Neuronal stem cell (in vitro differentiated cells): ENCODE measurements at regions not wholly inside any gene's neighbourhood (a gene's known extent, or its start where the extent isn't known, plus 50 kb on each side); places are given as distances from the start of the nearest gene placed in this dataset.
"Not testable (repeated sequence)": the region's sequence is repeated elsewhere in the genome, so short reads cannot be mapped to it uniquely, and the experiment has no call there.

Source experiments
- DNase-seq: peaks from one replicate; pipeline ENCODE4 v3.0.0-alpha.2; 2013; ENCODE audit warnings: low spot score
- H2AFZ ChIP-seq: one replicate; pipeline ENCODE4 v1.6.1; 2013; ENCODE audit warnings: mild to moderate bottlenecking, low read length, inconsistent platforms
- H2AK5ac ChIP-seq: 2 replicates; pipeline ENCODE4 v1.6.1; 2013; ENCODE audit warnings: low read depth, mild to moderate bottlenecking, inconsistent platforms, low read length, moderate library complexity, mixed read lengths
- H2BK120ac ChIP-seq: 2 replicates; pipeline ENCODE4 v1.6.1; 2013; ENCODE audit warnings: low read depth, mild to moderate bottlenecking, inconsistent platforms, low read length, moderate library complexity, mixed read lengths
- H2BK12ac ChIP-seq: one replicate; pipeline ENCODE4 v1.6.1; 2013; ENCODE audit warnings: low read length, inconsistent platforms
- H2BK15ac ChIP-seq: 2 replicates; pipeline ENCODE4 v1.6.1; 2013; ENCODE audit warnings: mild to moderate bottlenecking, low read length, inconsistent platforms, mixed read lengths
- H2BK5ac ChIP-seq: one replicate; pipeline ENCODE4 v1.6.1; 2013; ENCODE audit warnings: inconsistent platforms, mild to moderate bottlenecking, low read length, moderate library complexity
- H3K14ac ChIP-seq: one replicate; pipeline ENCODE4 v1.6.1; 2013; ENCODE audit warnings: low read length, inconsistent platforms
- H3K18ac ChIP-seq: 2 replicates; pipeline ENCODE4 v1.6.1; 2013; ENCODE audit warnings: low read length, inconsistent platforms
- H3K23ac ChIP-seq: 2 replicates; pipeline ENCODE4 v1.6.1; 2013; ENCODE audit warnings: low read depth, mild to moderate bottlenecking, mixed read lengths, low read length, inconsistent platforms; ENCODE audit not compliant: poor library complexity
- H3K27ac ChIP-seq: replicated peaks from 3 replicates; pipeline ENCODE4 v1.5.1; 2013; ENCODE audit warnings: low read length, inconsistent platforms
- H3K27me3 ChIP-seq, 3 experiments: 2 replicates each; pipeline ENCODE4 v1.6.1; 2013; ENCODE audit warnings: low read length in 3 of 3, mild to moderate bottlenecking in 2 of 3, inconsistent platforms in 1 of 3, low read depth in 1 of 3, mixed read lengths in 1 of 3, moderate library complexity in 1 of 3; ENCODE audit not compliant: control insufficient read depth in 3 of 3, insufficient read depth in 3 of 3
- H3K36me3 ChIP-seq, 2 donors: replicated peaks in 1 of 2; 2 replicates each; pipeline ENCODE4 v1.6.1; 2013; ENCODE audit warnings: low read length in 2 of 2; ENCODE audit not compliant: control insufficient read depth in 2 of 2, insufficient read depth in 2 of 2
- H3K4ac ChIP-seq: 2 replicates; pipeline ENCODE4 v1.6.1; 2013; ENCODE audit warnings: inconsistent platforms, mild to moderate bottlenecking, low read length, moderate library complexity
- H3K4me1 ChIP-seq, 2 donors: 1 replicate in 1 of 2; 2 replicates in 1 of 2; pipeline ENCODE4 v1.6.1; 2013; ENCODE audit warnings: low read length in 2 of 2, low read depth in 1 of 2; ENCODE audit not compliant: control insufficient read depth in 2 of 2, insufficient read depth in 1 of 2
- H3K4me2 ChIP-seq: one replicate; pipeline ENCODE4 v1.6.1; 2013; ENCODE audit warnings: mild to moderate bottlenecking, low read length, inconsistent platforms; ENCODE audit not compliant: insufficient read depth, poor library complexity, severe bottlenecking
- H3K4me3 ChIP-seq, 2 donors: 2 replicates each; pipeline ENCODE4 v1.5.1; 2013; ENCODE audit warnings: low read length in 2 of 2, mild to moderate bottlenecking in 2 of 2, inconsistent platforms in 1 of 2, moderate library complexity in 1 of 2
- H3K79me1 ChIP-seq: one replicate; pipeline ENCODE4 v1.6.1; 2013; ENCODE audit warnings: low read depth, mild to moderate bottlenecking, inconsistent platforms, low read length, moderate library complexity
- H3K9ac ChIP-seq: one replicate; pipeline ENCODE4 v1.6.1; 2013; ENCODE audit warnings: mild to moderate bottlenecking, low read depth, low read length, inconsistent platforms; ENCODE audit not compliant: poor library complexity
- H3K9me3 ChIP-seq, 2 donors: replicated peaks in 1 of 2; 2 replicates each; pipeline versions ENCODE3 to v1.6.1; 2013; ENCODE audit warnings: low read length in 2 of 2, mild to moderate bottlenecking in 2 of 2, inconsistent platforms in 1 of 2, low read depth in 1 of 2, mixed read lengths in 1 of 2, moderate library complexity in 1 of 2; ENCODE audit not compliant: control insufficient read depth in 2 of 2, insufficient read depth in 1 of 2
- H4K8ac ChIP-seq: one replicate; pipeline ENCODE4 v1.6.1; 2013; ENCODE audit warnings: low read depth, mild to moderate bottlenecking, inconsistent platforms, low read length, moderate library complexity
- H4K91ac ChIP-seq: one replicate; pipeline ENCODE4 v1.6.1; 2013; ENCODE audit warnings: low read length, low read depth, mild to moderate bottlenecking, inconsistent platforms; ENCODE audit not compliant: poor library complexity
- WGBS, 2 donors: extraction: QIAGEN DNeasy Blood & Tissue Kit; methylation state at CpG; one replicate each; pipeline ENCODE4 v1.1.7; 2013; ENCODE audit warnings: missing lambda C conversion rate in 2 of 2, mixed read lengths in 1 of 2; ENCODE audit not compliant: insufficient read length in 2 of 2, insufficient replicate concordance in 1 of 2; ENCODE audit errors: extremely low coverage in 2 of 2; 5-methylcytosine and 5-hydroxymethylcytosine counted together

DNA sequence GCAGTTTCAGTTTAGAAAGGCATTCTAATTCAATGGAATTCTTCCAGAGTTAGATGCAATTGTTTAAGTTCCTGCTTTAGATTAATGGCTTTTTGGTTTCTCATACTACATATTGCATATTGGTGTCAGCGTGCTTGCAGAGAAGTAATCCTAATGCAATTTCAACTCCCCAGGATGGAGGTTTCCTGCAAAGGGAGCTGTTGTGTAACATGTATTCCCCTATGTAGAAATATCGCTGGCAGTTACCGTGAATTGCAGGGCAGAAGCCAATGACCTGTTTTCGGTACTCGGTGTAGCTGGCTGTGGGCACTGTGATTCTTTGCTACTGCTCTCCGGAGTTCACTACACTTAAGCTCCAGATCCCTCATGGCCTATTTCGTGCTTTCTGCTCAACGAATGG lies 256.1 kb upstream of the PTBP2 start:
- no peak overlapping the region for H3K4ac ChIP-seq
- DNase-seq, result no peak
- H3K4me1 ChIP-seq, result peaks cover 4 to 8% of the 10 kb centered on the region in 2 donors
- H2BK12ac ChIP-seq, result no peak overlapping the region
- H3K79me1 ChIP-seq, result no peaks in the 10 kb centered on the region
- H2AFZ ChIP-seq, result no peak overlapping the region
- no peak overlapping the region for H2BK15ac ChIP-seq
- no peak overlapping the region for H3K18ac ChIP-seq
- H2BK120ac ChIP-seq, result no peak overlapping the region
- no peak overlapping the region for H3K14ac ChIP-seq
- WGBS, 2 donors, result no CpG with 5 or more reads among the region's 8 CpGs
- no peaks in the 10 kb centered on the region for H3K9me3 ChIP-seq
- H3K27me3 ChIP-seq, result no peaks in the 10 kb centered on the region
- H2BK5ac ChIP-seq, result no peak overlapping the region
- no peaks in the 10 kb centered on the region for H3K36me3 ChIP-seq
- no peak overlapping the region for H3K4me3 ChIP-seq
- no peak overlapping the region for H3K27ac ChIP-seq
- no peak overlapping the region for H3K23ac ChIP-seq
- no peak overlapping the region for H4K8ac ChIP-seq
- no peak overlapping the region for H3K9ac ChIP-seq
- no peak overlapping the region for H4K91ac ChIP-seq
- no peak overlapping the region for H3K4me2 ChIP-seq
- H2AK5ac ChIP-seq, result no peak overlapping the region

DNA sequence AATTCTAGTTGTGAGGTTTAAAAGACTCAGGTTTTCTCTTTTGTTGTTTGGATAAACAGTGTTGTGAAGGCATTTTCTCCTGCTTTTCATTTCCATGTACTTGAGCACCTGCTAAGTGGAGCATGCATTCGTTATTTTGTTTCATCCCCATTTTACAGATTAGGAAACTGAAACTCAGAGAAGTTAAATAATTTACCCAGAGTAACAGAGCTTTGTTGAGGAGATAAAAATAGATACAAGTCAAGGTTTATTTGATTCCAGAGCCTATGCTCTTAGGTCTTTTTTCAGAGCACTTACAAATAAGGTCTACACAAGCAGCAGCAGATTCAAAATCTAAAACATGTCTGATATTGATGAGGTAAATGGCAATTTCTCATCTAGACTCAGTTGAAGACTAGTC lies 254.7 kb upstream of the PTBP2 start:
- no peaks in the 10 kb centered on the region for H3K36me3 ChIP-seq
- H3K4ac ChIP-seq, result no peak overlapping the region
- peaks cover 0 to 2% of the 10 kb centered on the region in 2 donors for H3K9me3 ChIP-seq
- H3K23ac ChIP-seq, result no peak overlapping the region
- H3K79me1 ChIP-seq, result no peaks in the 10 kb centered on the region
- no peak overlapping the region for H2BK15ac ChIP-seq
- no peak overlapping the region for H2AK5ac ChIP-seq
- no peak overlapping the region for H3K4me2 ChIP-seq
- H3K27me3 ChIP-seq, result no peaks in the 10 kb centered on the region
- no peak for DNase-seq
- H3K27ac ChIP-seq, result no peak overlapping the region
- H4K91ac ChIP-seq, result no peak overlapping the region
- H3K9ac ChIP-seq, result no peak overlapping the region
- H3K14ac ChIP-seq, result no peak overlapping the region
- H3K18ac ChIP-seq, result no peak overlapping the region
- no peak overlapping the region for H2BK12ac ChIP-seq
- no peak overlapping the region for H4K8ac ChIP-seq
- no peak overlapping the region for H3K4me3 ChIP-seq
- peaks cover 4 to 8% of the 10 kb centered on the region in 2 donors for H3K4me1 ChIP-seq
- H2AFZ ChIP-seq, result no peak overlapping the region
- no peak overlapping the region for H2BK5ac ChIP-seq
- no CpG with 5 or more reads among the region's 1 CpG for WGBS, 2 donors
- H2BK120ac ChIP-seq, result no peak overlapping the region

DNA sequence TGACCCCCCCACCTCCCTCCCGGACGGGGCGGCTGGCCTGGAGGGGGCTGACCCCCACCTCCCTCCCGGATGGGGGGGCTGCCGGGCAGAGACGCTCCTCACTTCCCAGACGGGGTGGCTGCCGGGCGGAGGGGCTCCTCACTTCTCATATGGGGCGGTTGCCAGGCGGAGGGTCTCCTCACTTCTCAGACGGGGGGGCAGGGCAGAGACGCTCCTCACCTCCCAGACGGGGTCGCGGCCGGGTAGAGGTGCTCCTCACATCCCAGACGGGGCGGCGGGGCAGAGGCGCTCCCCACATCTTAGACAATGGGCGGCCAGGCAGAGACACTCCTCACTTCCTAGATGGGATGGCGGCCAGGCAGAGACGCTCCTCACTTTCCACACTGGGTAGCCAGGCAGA lies 251.9 kb upstream of the PTBP2 start:
- no CpG with 5 or more reads among the region's 24 CpGs for WGBS, 2 donors
- H2BK15ac ChIP-seq, H3K9ac ChIP-seq, H3K36me3 ChIP-seq, H4K8ac ChIP-seq, H3K14ac ChIP-seq, H3K4me2 ChIP-seq, H2BK5ac ChIP-seq, H3K23ac ChIP-seq, H3K4ac ChIP-seq, H3K27ac ChIP-seq, H3K18ac ChIP-seq, H3K9me3 ChIP-seq, H4K91ac ChIP-seq, H3K79me1 ChIP-seq, H2BK120ac ChIP-seq, H3K4me3 ChIP-seq, H2AK5ac ChIP-seq, H2AFZ ChIP-seq, DNase-seq, H3K27me3 ChIP-seq, H2BK12ac ChIP-seq: not testable (repeated sequence)
- H3K4me1 ChIP-seq, result peaks cover 5 to 11% of the 10 kb centered on the region in 2 donors

DNA sequence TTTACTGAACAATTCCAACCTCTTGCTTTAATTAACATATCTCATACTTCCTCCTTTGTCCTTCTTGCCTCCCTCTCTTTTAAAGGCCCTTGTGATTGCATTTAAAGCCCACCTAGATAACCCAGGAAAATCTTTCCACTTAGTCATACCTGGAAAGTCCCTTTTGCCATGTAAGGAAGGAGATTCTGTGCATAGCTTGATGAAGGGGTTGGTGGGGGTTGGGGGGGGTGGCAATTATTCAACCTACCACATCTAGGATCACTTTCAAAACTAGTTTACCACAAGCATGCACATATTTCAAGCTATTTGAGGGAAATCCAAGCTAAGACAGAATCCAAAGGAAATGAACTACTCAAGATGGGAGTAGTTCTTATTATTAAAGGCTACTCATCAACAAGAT lies 249.1 kb upstream of the PTBP2 start:
- Histone ChIP-seq H4K91ac (no peak overlapping the region), H3K4me1 (peaks cover 7 to 19% of the 10 kb centered on the region in 2 donors), H3K4me2 (no peak overlapping the region), H3K4me3 (no peak overlapping the region), H3K18ac (no peak overlapping the region), H2AFZ (no peak overlapping the region), H3K36me3 (no peaks in the 10 kb centered on the region), H2BK15ac (no peak overlapping the region), H2BK5ac (no peak overlapping the region), H2BK120ac (no peak overlapping the region), H3K4ac (no peak overlapping the region), H3K79me1 (no peaks in the 10 kb centered on the region), H3K27ac (no peak overlapping the region), H3K9ac (no peak overlapping the region), H3K27me3 (no peaks in the 10 kb centered on the region), H2BK12ac (no peak overlapping the region), H3K23ac (no peak overlapping the region), H3K9me3 (peaks cover 0 to 2% of the 10 kb centered on the region in 2 donors), H3K14ac (no peak overlapping the region), H4K8ac (no peak overlapping the region), H2AK5ac (no peak overlapping the region)
- no peak for DNase-seq
